GM12878 (cell line): ENCODE measurements at regions not wholly inside any gene's neighbourhood (a gene's known extent, or its start where the extent isn't known, plus 50 kb on each side); places are given as distances from the start of the nearest gene placed in this dataset.
A peak's percentile ranks its signal among the peaks of the same experiment; 100 is the strongest.

Experiments used
- ATAC-seq: fragments of 200-7000 bp; cut with Tn5 transposase; 3 replicates; pipeline ENCODE4 v1.9.1; 2020; ENCODE audit warnings: mild to moderate bottlenecking, moderate library complexity
- BruUV-seq: library from RNA; stranded (reverse); fragments of 400-500 nt; replicated peaks from 2 replicates; lab custom pipeline; 2021; lab: Mats Ljungman, UMichigan
- CTCF ChIA-PET: fragments of 300-600 bp; sonication (Branson Sonifier 250); formaldehyde crosslinking; extraction: SDS; loops from one replicate; lab custom pipeline; 2021; ENCODE audit warnings: inconsistent platforms; lab: Yijun Ruan, JAX
- POLR2A ChIA-PET: fragments of 350-600 bp; formaldehyde crosslinking; extraction: SDS; loops from one replicate; lab custom pipeline; 2021; ENCODE audit warnings: inconsistent platforms; lab: Charles Lee
- RAD21 ChIA-PET: fragments of 300-600 bp; sonication (Branson Sonifier 250); formaldehyde crosslinking; loops from one replicate; lab custom pipeline; 2023; ENCODE audit warnings: antibody characterized with exemption; ENCODE audit not compliant: unreplicated experiment; lab: Charles Lee
- SMC1A ChIA-PET: fragments of 300-600 bp; sonication (Branson Sonifier 250); formaldehyde crosslinking; loops from one replicate; lab custom pipeline; 2023; ENCODE audit not compliant: unreplicated experiment, uncharacterized antibody; lab: Charles Lee
- DNase-seq: peaks from one replicate; pipeline ENCODE4 v3.0.0-alpha.2; 2011; ENCODE audit warnings: low read depth, low spot score
- FAIRE-seq: peaks from 3 replicates; lab custom pipeline; 2011; peaks lifted over from hg19 to GRCh38; lab: Jason Lieb, UNC
- H2AFZ ChIP-seq: 2 replicates; pipeline ENCODE4 v1.6.0; 2011; ENCODE audit warnings: low read depth, low read length, control low read depth; ENCODE audit not compliant: control insufficient read depth
- H3K27ac ChIP-seq: 2 replicates; pipeline ENCODE4 v1.5.1; 2011; ENCODE audit warnings: control low read depth; ENCODE audit not compliant: control insufficient read depth, insufficient read depth
- H3K27me3 ChIP-seq, 2 experiments: replicated peaks in 1 of 2; 2 replicates each; pipeline versions ENCODE4 v1.6.0 to v1.6.1; 2011; ENCODE audit warnings: low read length in 1 of 2; ENCODE audit not compliant: control insufficient read depth in 2 of 2, insufficient read depth in 2 of 2
- H3K36me3 ChIP-seq, 2 experiments: 2 replicates each; pipeline ENCODE4 v1.5.1; 2011; ENCODE audit warnings: low read length in 1 of 2; ENCODE audit not compliant: control insufficient read depth in 2 of 2, insufficient read depth in 2 of 2
- H3K4me1 ChIP-seq: 2 replicates; pipeline ENCODE4 v1.6.1; 2011; ENCODE audit warnings: mild to moderate bottlenecking, low read length, moderate library complexity, mixed read lengths; ENCODE audit not compliant: control insufficient read depth, insufficient read depth
- H3K4me2 ChIP-seq: 2 replicates; pipeline ENCODE4 v1.6.0; 2011; ENCODE audit warnings: control low read depth; ENCODE audit not compliant: control insufficient read depth, insufficient read depth
- H3K4me3 ChIP-seq: fragments of 200-600 bp; sonication (generic); 2 replicates; pipeline ENCODE4 v1.5.1; 2016
- H3K79me2 ChIP-seq: 2 replicates; pipeline ENCODE4 v1.6.0; 2011; ENCODE audit warnings: low read length; ENCODE audit not compliant: control insufficient read depth, insufficient read depth
- H3K9ac ChIP-seq: 2 replicates; pipeline ENCODE4 v1.8.0; 2011; ENCODE audit warnings: low read length, control low read depth, mixed read lengths; ENCODE audit not compliant: control insufficient read depth, insufficient read depth
- H3K9me3 ChIP-seq: replicated peaks from 3 replicates; pipeline ENCODE4 v1.5.1; 2011; ENCODE audit warnings: mild to moderate bottlenecking, low read length; ENCODE audit not compliant: control insufficient read depth, insufficient read depth
- H4K20me1 ChIP-seq: 2 replicates; pipeline ENCODE4 v1.6.0; 2011; ENCODE audit not compliant: control insufficient read depth, insufficient read depth
- BCL11A ChIP-seq: IDR thresholded peaks from 2 replicates; pipeline ENCODE4 v1.6.1; 2011; ENCODE audit warnings: low read depth, low read length
- CHD1 ChIP-seq: IDR thresholded peaks from 2 replicates; pipeline ENCODE4 v1.6.1; 2012; ENCODE audit warnings: low read depth, low read length, improper control_type of control experiment
- EED ChIP-seq: sonication (generic); IDR thresholded peaks from 2 replicates; pipeline ENCODE4 v1.6.1; 2016; ENCODE audit warnings: antibody characterized with exemption, low read depth
- EP300 ChIP-seq, 2 experiments: fragments of 150-350 bp in 1 of 2; IDR thresholded peaks; 2 replicates each; pipeline ENCODE4 v1.6.1; 2011 to 2012; ENCODE audit warnings: low read depth in 2 of 2, low read length in 2 of 2, borderline replicate concordance in 1 of 2, improper control_type of control experiment in 1 of 2, inconsistent platforms in 1 of 2; ENCODE audit not compliant: control insufficient read depth in 1 of 2
- RUNX3 ChIP-seq: IDR thresholded peaks from 2 replicates; pipeline ENCODE4 v1.6.1; 2012; ENCODE audit warnings: low read length, inconsistent platforms
- SIN3A ChIP-seq: IDR thresholded peaks from 2 replicates; pipeline ENCODE4 v1.6.1; 2012; ENCODE audit warnings: low read depth, low read length, improper control_type of control experiment
- SMC3 ChIP-seq: IDR thresholded peaks from 2 replicates; pipeline ENCODE4 v1.6.1; 2011; ENCODE audit warnings: low read length, improper control_type of control experiment, borderline replicate concordance
- SPI1 ChIP-seq: IDR thresholded peaks from 2 replicates; pipeline ENCODE4 v1.6.1; 2011; ENCODE audit warnings: low read depth, mild to moderate bottlenecking, low read length, moderate library complexity, borderline replicate concordance; ENCODE audit not compliant: insufficient read depth
- STAT1 ChIP-seq: fragments of 450-650 bp; conservative IDR thresholded peaks from 2 replicates; pipeline ENCODE4 v1.6.1; 2014; ENCODE audit warnings: antibody characterized with exemption, mild to moderate bottlenecking
- YY1 ChIP-seq: IDR thresholded peaks from 2 replicates; pipeline ENCODE4 v1.6.1; 2011; ENCODE audit warnings: low read depth, mild to moderate bottlenecking, low read length
- ZNF217 ChIP-seq: fragments of 450-650 bp; IDR thresholded peaks from 2 replicates; pipeline ENCODE4 v1.6.1; 2017; ENCODE audit warnings: antibody characterized with exemption, mild to moderate bottlenecking
- WGBS: methylation state at CpG from one replicate; pipeline ENCODE4 v1.1.6; 2016; ENCODE audit warnings: low lambda C conversion rate; ENCODE audit not compliant: insufficient replicate concordance, insufficient coverage; ENCODE audit errors: missing lambda C conversion rate; 5-methylcytosine and 5-hydroxymethylcytosine counted together
- in situ Hi-C: fragments of 300-500 bp; cut with MboI; formaldehyde crosslinking; loops from 9 replicates; pipeline ENCODE4 v1.14.3; 2018; ENCODE audit warnings: mixed read lengths
- intact Hi-C: fragments of 100-400 bp; cut with micrococcal nuclease; formaldehyde crosslinking; loops from one replicate; pipeline ENCODE4 v1.14.2; 2022; ENCODE audit not compliant: unreplicated experiment
- TF ChIP-seq, protein P1 (sequence below): fragments of 150-350 bp; IDR thresholded peaks from 2 replicates; pipeline ENCODE4 v1.6.1; 2014; ENCODE audit warnings: mild to moderate bottlenecking, low read depth, low read length
- TF ChIP-seq, protein P2 (sequence below): IDR thresholded peaks from 2 replicates; pipeline ENCODE4 v1.6.1; 2012; ENCODE audit warnings: low read depth, low read length, improper control_type of control experiment

DNA sequence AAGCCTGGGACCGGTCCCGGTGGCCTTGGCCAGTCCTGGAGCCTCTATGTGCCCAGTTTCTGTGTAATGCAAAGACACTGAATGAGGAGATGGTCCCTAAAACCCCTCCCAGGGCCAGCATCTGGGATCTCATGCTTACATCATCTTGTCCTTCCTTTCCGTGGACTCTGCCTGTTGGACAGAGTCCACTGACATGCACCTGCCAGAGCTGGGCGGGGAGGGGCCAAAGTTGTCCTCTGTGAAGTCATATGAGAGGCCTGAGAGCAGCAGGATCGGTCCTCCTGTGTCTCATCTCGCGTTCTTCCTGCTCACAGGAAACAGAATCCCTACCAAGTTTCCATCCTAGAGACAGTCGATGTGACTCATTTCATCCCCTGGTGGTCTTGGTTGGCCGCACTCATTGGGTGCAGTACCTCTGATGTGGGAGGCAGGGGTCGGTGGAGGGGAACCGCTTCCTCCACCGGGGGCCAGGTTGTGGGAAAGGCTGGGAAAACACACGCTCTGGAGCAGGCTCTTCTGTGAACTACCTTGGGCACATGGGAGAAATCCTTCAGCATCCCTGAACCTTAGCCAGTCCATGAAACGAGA is 389.6 kb upstream of the PODXL start:
- Histone ChIP-seq H3K4me1 (no peaks in the 10 kb centered on the region; the same call in 1 of the 2 replicates), H3K79me2 (no peaks in the 10 kb centered on the region), H3K4me3 (no peak overlapping the region), H3K9me3 (no peaks in the 10 kb centered on the region; the same call in 2 of the 3 replicates), H3K9ac (no peak overlapping the region), H2AFZ (no peak overlapping the region), H3K4me2 (no peak overlapping the region; the same call in 1 of the 2 replicates), H3K27me3 (peaks cover 1 to 3% of the 10 kb centered on the region in 2 experiments; a peak in 1 of 4 replicates), H3K36me3 (no peaks in the 10 kb centered on the region), H4K20me1 (no peaks in the 10 kb centered on the region), H3K27ac (no peak overlapping the region)
- RAD21 ChIA-PET = interaction anchor here (0.9 to 1.1 kb wide), 4 partner anchors 87 to 635 kb away, joined by 3 to 4 read pairs (median 4); no protein-coding TSS in a partner anchor
- ATAC-seq = no peak
- TF ChIP-seq EP300 (IDR thresholded peaks at IDR 0.05; ENCODE audit: borderline replicate concordance in 1 of 2, control insufficient read depth in 1 of 2, low read depth in 2 of 2, low read length in 2 of 2) (no peak), EED (peak; percentile 28; the same call in 1 of the 2 replicates), RUNX3 (peak; percentile 56)
- POLR2A ChIA-PET = no interaction called here
- in situ Hi-C loops = no loop called here
- intact Hi-C loops = loop anchor here (1.0 to 10.0 kb wide), 4 partner anchors 87 to 639 kb away; no protein-coding TSS in a partner anchor
- DNase-seq = no peak
- BruUV-seq = no TSS peak
- SMC1A ChIA-PET = interaction anchor here (2.7 kb wide), 1 partner anchor 87 kb away, joined by 8 read pairs; no protein-coding TSS in a partner anchor
- FAIRE-seq = no peak
- CTCF ChIA-PET = interaction anchor here (1.0 to 1.7 kb wide), 3 partner anchors 17 to 635 kb away, joined by 3 to 11 read pairs (median 3); no protein-coding TSS in a partner anchor
- 21% methylated on average over 14 of the region's 14 CpGs for WGBS

DNA sequence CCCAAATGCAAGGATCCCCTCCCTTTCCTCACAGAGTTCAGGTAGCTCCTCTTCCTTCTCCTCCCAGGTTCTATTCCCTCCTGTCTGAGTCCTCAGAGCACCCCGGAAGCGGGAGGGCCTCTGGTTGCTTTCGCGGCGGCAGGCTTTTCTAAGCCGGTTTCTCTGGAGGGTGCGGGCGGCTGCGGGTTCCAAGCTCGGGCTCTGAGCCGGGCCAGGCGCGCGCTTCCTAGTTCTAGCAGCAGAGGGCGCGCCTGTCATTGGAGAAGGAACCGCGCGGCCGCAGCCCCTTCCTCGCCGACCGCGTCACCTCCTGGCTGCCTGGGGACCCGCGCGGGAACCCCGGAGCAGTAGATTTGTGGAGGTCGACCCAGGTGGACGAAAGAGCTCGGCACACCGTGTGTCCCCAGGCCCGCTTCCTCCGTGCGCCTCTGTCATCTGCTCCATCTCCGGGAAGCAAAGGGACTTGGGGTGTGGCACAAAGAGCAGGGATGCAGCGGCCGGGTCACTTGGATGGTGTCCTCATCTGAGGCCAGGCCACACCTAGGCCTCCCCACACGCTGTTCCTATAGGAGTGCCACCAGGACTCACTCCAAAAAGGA is 389.0 kb upstream of the PODXL start:
- FAIRE-seq = no peak
- in situ Hi-C loops = no loop called here
- ATAC-seq = peak; percentile 91
- Histone ChIP-seq H3K27me3 (peaks cover 1 to 3% of the 10 kb centered on the region in 2 experiments; a peak in 1 of 4 replicates), H3K27ac (no peak overlapping the region), H2AFZ (no peak overlapping the region), H3K9me3 (no peaks in the 10 kb centered on the region; the same call in 2 of the 3 replicates), H3K4me3 (no peak overlapping the region), H3K4me2 (no peak overlapping the region; the same call in none of the 2 replicates), H3K4me1 (no peaks in the 10 kb centered on the region; the same call in 1 of the 2 replicates), H3K79me2 (no peaks in the 10 kb centered on the region), H4K20me1 (no peaks in the 10 kb centered on the region), H3K36me3 (no peaks in the 10 kb centered on the region), H3K9ac (no peak overlapping the region)
- RAD21 ChIA-PET = interaction anchor here (0.9 to 1.1 kb wide), 4 partner anchors 86 to 635 kb away, joined by 3 to 4 read pairs (median 4); no protein-coding TSS in a partner anchor
- SMC1A ChIA-PET = interaction anchor here (0.7 to 2.7 kb wide), 4 partner anchors 85 to 635 kb away, joined by 3 to 8 read pairs (median 3); no protein-coding TSS in a partner anchor
- 18% methylated on average over 32 of the region's 39 CpGs for WGBS
- DNase-seq = no peak
- no TSS peak for BruUV-seq
- CTCF ChIA-PET = interaction anchor here (0.6 to 2.4 kb wide), 9 partner anchors 16 to 635 kb away, joined by 3 to 11 read pairs (median 3); no protein-coding TSS in a partner anchor
- POLR2A ChIA-PET = no interaction called here
- intact Hi-C loops = loop anchor here (1.0 to 10.0 kb wide), 4 partner anchors 86 to 639 kb away; no protein-coding TSS in a partner anchor
- TF ChIP-seq SPI1 = no peak
- TF ChIP-seq, protein P1, sequence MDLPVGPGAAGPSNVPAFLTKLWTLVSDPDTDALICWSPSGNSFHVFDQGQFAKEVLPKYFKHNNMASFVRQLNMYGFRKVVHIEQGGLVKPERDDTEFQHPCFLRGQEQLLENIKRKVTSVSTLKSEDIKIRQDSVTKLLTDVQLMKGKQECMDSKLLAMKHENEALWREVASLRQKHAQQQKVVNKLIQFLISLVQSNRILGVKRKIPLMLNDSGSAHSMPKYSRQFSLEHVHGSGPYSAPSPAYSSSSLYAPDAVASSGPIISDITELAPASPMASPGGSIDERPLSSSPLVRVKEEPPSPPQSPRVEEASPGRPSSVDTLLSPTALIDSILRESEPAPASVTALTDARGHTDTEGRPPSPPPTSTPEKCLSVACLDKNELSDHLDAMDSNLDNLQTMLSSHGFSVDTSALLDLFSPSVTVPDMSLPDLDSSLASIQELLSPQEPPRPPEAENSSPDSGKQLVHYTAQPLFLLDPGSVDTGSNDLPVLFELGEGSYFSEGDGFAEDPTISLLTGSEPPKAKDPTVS = no peak
- no peak for TF ChIP-seq STAT1
- no peak for TF ChIP-seq BCL11A
- TF ChIP-seq SMC3 = peak; percentile 63
- TF ChIP-seq, protein P2, sequence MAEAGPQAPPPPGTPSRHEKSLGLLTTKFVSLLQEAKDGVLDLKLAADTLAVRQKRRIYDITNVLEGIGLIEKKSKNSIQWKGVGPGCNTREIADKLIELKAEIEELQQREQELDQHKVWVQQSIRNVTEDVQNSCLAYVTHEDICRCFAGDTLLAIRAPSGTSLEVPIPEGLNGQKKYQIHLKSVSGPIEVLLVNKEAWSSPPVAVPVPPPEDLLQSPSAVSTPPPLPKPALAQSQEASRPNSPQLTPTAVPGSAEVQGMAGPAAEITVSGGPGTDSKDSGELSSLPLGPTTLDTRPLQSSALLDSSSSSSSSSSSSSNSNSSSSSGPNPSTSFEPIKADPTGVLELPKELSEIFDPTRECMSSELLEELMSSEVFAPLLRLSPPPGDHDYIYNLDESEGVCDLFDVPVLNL = peak; percentile 19; the same call in 1 of the 2 replicates
- no peak for TF ChIP-seq SIN3A
- TF ChIP-seq CHD1 = no peak
- TF ChIP-seq YY1 = 0 out of 2 replicates have a peak, but pooled peaks have one; percentile 43
- TF ChIP-seq ZNF217 = no peak
